HL-60 (cell line): ENCODE measurements at regions not wholly inside any gene's neighbourhood (a gene's known extent, or its start where the extent isn't known, plus 50 kb on each side); places are given as distances from the start of the nearest gene placed in this dataset.

Experiments
- DNase-seq, 2 experiments: peaks; one replicate each; pipeline ENCODE4 v3.0.0-alpha.2; 2010 to 2020; ENCODE audit warnings: low read depth in 1 of 2, low spot score in 1 of 2
- H3K27ac ChIP-seq: fragments of 250-450 bp; sonication (Bioruptor Pico); replicated peaks from 2 replicates; pipeline ENCODE4 v1.5.1; 2020; ENCODE audit warnings: mild to moderate bottlenecking, moderate library complexity
- H3K27me3 ChIP-seq: fragments of 250-450 bp; sonication (Bioruptor Pico); 2 replicates; pipeline ENCODE4 v1.5.1; 2021; ENCODE audit warnings: mild to moderate bottlenecking, moderate library complexity; ENCODE audit not compliant: insufficient read depth, poor library complexity, severe bottlenecking
- H3K4me3 ChIP-seq: replicated peaks from 2 replicates; pipeline ENCODE4 v1.5.1; 2011; ENCODE audit warnings: mild to moderate bottlenecking, control low read depth, low read length; ENCODE audit not compliant: insufficient read depth
- CTCF ChIP-seq: IDR thresholded peaks from one replicate; pipeline ENCODE4 v1.5.1; 2011; ENCODE audit warnings: low read length, control low read depth, inconsistent platforms; ENCODE audit not compliant: insufficient read depth
- GABPA ChIP-seq: IDR thresholded peaks from 2 replicates; pipeline ENCODE4 v1.6.1; 2012; ENCODE audit warnings: low read depth
- POLR2AphosphoS5 ChIP-seq: IDR thresholded peaks from 2 replicates; pipeline ENCODE4 v1.6.1; 2012; ENCODE audit warnings: low read depth
- REST ChIP-seq: IDR thresholded peaks from 2 replicates; pipeline ENCODE4 v1.6.1; 2012; ENCODE audit warnings: low read depth; ENCODE audit not compliant: insufficient replicate concordance
- SPI1 ChIP-seq: IDR thresholded peaks from 2 replicates; pipeline ENCODE4 v1.6.1; 2012; ENCODE audit warnings: low read depth, mild to moderate bottlenecking, borderline replicate concordance

GRCh38 chr18:61964616-61965015 is 71.8 kb upstream of the RNF152 start:
- H3K27me3 ChIP-seq: no peaks in the 10 kb centered on the region

GRCh38 chr18:61963705-61964104 is 70.9 kb upstream of the RNF152 start:
- DNase-seq: no peak
- Histone ChIP-seq H3K27ac (no peak overlapping the region), H3K4me3 (no peak overlapping the region), H3K27me3 (no peaks in the 10 kb centered on the region)
- TF ChIP-seq REST: no peak

More at GRCh38 chr18:61964616-61965015, 71.8 kb upstream of the RNF152 start:
- H3K27ac ChIP-seq: no peak overlapping the region
- no peak overlapping the region for H3K4me3 ChIP-seq
- TF ChIP-seq REST (no peak), POLR2AphosphoS5 (no peak), SPI1 (no peak), GABPA (no peak), CTCF (no peak)
- DNase-seq: no peak

GRCh38 chr18:61957801-61958516 is 65.2 kb upstream of the RNF152 start:
- no peak for DNase-seq
- Histone ChIP-seq H3K27ac (no peak overlapping the region), H3K27me3 (no peaks in the 10 kb centered on the region), H3K4me3 (no peak overlapping the region)
- TF ChIP-seq GABPA (no peak), CTCF (no peak), POLR2AphosphoS5 (no peak), REST (no peak), SPI1 (no peak)

- DNase-seq: peak; percentile 15 to 60
- Histone ChIP-seq H3K4me3 (no peak overlapping the region), H3K27me3 (no peaks in the 10 kb centered on the region), H3K27ac (no peak overlapping the region; the same call in 1 of the 2 replicates)
- TF ChIP-seq POLR2AphosphoS5 (0 out of 2 replicates have a peak, but pooled peaks have one; percentile 31), REST (no peak), SPI1 (peak; percentile 97)
These were observed 62.8 kb upstream of the RNF152 start for GRCh38 chr18:61955644-61956043.
